Stomach (tissue), 4 donors: ENCODE measurements at regions not wholly inside any gene's neighbourhood (a gene's known extent, or its start where the extent isn't known, plus 50 kb on each side); places are given as distances from the start of the nearest gene placed in this dataset.

ENCODE experiments used
- CTCF ChIP-seq, 7 experiments: fragments of 450-650 bp in 4 of 7; fragments of 200-600 bp in 3 of 7; sonication (generic) in 3 of 7; IDR thresholded peaks; one replicate each; pipeline ENCODE4 v1.5.1; 2016 to 2019; ENCODE audit warnings: antibody characterized with exemption in 7 of 7, control low read depth in 2 of 7, mild to moderate bottlenecking in 1 of 7
- EP300 ChIP-seq: sonication (generic); formaldehyde crosslinking; IDR thresholded peaks from one replicate; pipeline ENCODE4 v1.6.1; 2017; ENCODE audit warnings: antibody characterized with exemption
- POLR2A ChIP-seq, 4 donors: fragments of 450-650 bp; IDR thresholded peaks; one replicate each; pipeline ENCODE4 v1.6.1; 2016; ENCODE audit warnings: antibody characterized with exemption in 4 of 4, control low read depth in 2 of 4, mild to moderate bottlenecking in 1 of 4, moderate library complexity in 1 of 4

- TF ChIP-seq EP300, result no peak
- no peak for TF ChIP-seq CTCF (IDR thresholded peaks at IDR 0.05)
- no peak for TF ChIP-seq POLR2A (IDR thresholded peaks at IDR 0.05)
Measured at GRCh38 chr5:87560528-87560927, 147.8 kb upstream of the CCNH start.
